ENCODE measurements at regions not wholly inside any gene's neighbourhood (a gene's known extent, or its start where the extent isn't known, plus 50 kb on each side); places are given as distances from the start of the nearest gene placed in this dataset.
"Not testable (repeated sequence)": the region's sequence is repeated elsewhere in the genome, so short reads cannot be mapped to it uniquely, and the experiment has no call there.

DNA sequence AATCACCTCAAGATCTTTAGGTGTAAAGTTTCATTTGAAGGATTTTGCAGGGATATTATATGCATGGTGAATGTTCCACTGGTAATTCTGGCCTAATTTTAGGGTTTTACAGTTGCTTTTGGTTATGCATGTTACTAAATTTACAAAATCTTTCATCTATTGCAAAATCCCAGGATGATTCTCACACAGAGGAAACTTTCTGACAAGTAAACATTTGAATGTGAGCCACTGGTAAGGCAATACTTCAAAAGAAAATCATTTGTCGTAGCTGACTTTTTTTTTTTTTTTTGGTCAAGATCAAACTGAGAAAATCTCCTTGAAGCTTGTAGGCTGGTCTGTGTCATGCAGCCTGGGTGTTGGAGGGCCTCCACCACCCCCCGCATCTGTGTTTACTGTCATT is 141.9 kb upstream of the EXOC2 start:
- no peak for DNase-seq

DNA sequence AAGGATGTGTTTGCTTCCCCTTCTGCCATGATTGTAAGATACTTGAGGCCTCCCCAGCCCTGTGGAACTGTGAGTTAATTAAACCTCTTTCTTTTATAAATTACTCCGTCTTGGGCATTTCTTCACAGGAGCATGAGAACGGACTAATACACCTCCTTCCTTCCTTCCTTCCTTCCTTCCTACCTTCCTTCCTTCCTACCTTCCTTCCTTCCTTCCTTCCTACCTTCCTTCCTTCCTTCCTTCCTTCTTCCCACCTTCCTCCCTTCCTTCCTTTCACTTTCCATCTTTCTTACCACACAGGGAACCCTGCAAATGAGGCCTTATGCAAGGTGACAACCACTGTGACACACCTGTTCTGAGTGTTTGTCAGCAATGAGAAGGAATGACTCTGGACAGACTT is 141.3 kb upstream of the EXOC2 start:
- no peak for DNase-seq

DNA sequence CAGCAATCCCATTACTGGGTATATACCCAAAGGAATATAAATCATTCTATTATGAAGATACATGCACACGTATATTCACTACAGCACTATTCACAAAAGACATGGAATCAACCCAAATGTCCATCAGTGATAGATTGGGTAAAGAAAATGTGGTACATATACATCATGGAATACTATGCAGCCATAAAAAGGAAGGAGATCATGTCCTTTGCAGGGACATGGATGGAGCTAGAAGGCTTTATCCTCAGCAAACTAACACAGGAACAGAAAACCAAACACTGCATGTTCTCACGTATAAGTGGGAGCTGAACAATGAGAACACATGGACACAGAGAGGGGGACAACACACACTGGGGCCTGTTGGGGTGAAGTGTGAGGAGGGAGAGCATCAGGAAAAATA is 139.9 kb upstream of the EXOC2 start:
- DNase-seq: not testable (repeated sequence)

DNA sequence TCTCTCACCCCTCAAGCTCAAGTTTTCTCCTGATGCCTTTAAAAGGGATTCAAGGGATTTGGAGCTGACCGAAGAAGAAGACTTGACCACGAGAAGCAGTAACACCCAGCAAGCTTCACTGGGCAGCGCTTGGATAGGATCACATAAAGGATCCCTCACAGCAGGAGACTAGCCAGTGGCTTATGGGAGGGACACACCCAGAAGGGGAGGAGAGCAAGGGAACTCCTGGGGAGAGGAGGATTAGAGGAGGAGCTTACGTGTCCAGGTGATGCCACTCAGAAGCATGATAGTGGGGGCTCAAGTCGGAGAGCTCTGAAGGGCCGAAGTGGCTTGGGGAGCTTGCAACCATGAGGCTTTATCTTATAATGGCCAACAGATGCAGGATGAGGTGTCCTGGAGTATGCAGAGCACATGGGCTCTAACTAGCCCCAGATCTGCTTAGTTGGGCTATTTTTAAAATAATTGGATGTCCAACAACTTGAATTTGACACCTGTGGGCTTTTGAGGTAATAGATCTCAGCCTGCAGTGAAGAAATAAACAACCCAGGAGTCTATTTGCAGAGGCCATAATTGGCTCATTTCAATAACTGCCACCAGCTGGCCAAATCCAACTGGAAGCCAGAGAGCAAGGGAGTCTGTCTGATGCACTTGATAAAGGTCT is 137.9 kb upstream of the EXOC2 start:
- DNase-seq: no peak

DNA sequence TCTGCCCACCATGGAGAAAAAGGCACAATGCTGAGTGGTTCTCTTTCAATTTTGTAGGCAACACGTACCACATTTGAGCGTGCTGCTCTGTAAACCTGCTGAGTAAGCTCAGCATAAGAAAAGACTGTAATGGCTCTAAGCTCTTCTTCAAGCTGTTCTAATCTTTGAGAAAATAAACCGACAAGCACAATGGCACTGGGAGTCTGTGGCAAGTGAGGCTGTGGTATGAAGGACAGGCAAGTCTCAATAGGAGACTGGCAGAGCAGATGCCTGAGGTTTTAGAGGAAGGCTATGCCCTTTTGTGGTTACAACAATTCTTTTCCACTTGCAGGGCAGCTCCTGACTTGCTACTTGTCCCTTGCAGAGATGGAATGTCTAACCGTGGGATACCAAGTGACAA is 136.7 kb upstream of the EXOC2 start:
- DNase-seq: no peak

DNA sequence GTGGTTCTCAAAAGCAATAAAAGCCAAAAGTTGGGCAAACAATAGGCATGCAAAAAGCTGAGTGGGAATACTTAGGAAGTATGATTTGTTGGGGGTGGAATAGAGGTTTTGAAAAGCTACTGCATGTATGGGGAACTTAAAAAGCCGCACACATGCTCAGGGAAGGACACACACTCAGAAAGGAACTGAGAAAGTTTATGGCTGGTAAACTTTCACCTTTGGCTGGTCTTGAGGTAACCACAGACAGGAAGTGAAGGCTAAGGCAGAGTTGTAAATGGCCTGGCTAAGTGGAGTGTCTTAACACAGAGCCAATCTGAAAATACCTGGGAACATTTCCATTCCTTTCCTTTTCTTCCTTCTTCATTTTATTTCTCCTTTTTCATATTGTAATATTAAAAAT is 134.5 kb upstream of the EXOC2 start:
- no peak for DNase-seq

DNA sequence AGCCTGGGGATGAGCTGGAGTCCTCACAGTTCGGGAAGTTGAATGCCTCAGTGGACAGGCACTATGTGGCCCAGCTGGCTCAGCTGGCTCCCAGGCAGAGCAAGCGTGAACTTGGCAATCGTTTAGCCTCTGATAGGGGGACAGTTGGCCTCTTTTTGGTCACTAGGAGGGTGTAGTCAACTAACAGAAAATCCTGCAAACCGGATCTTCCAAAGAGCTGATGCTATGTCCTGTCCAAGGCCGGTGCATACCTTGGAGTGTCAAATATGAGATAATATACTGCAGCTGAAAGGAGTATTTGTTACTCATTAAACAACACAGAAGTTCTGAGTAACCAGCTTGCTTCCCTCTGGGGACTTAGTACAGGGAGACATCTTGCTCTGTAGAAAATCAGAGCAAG is 126.2 kb upstream of the EXOC2 start:
- DNase-seq: no peak

DNA sequence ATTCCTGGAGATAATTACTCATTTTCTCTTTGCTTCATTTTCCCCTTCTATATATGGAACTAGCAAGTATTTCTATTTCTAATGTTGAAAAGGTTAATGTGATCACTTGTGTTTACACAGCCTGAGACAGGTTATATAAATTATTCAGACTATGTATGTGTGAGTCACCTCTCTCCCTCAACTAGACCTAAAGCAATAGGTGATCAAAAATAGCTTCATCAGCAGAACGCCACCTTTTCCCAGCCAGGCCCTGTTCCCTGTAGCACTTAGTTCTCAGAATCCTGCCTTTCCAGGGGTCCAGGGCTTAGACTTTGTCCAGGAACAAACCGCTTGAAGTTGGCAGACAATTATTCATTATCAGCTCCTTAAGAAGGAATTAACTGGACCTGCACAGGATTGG is 125.3 kb upstream of the EXOC2 start:
- no peak for DNase-seq

DNA sequence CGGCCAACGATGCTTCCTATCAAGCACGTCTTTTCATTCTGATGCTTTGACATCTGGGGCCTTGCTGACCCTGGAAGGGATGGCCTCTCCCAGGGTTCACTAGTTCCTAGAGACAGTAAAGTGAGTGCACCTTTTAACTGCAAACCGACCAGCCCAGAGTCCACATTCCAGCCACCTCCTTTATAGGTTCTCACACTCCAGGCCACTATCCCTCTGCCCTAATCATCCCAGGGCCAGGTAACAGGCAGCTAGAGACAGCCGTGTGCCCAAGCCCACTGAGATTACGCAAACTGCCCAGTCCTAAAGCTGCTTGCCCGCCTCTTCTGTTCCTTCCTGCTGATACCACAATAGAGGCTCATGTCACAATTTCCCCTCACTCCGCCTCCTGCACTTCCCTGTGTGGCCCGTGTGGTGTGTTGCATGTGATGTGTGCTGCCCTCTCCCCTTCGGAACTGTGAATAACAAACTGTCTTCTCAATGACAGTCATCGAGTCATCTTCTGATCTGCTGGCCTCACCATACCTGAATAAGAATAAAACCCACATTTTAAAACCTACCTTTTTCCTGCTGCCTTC is 123.7 kb upstream of the EXOC2 start:
- DNase-seq: no peak

DNA sequence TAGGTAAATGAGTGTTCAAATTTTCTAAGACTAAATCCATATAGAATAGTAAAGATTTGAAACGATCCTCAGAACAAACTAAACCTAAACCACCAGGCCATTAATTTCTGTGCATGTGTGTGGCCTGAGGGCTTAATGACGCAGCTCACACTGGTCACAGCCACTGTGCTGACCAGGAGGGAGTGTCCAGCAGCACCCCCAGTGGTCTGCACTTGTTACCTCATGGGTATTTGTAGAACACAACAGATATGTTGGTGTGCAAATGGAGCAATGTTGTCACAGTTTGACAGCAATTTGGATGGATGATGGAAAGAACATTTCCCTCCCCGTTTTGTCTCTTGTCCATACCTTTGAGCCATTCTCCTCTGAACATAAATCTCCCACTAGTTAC is 122.4 kb upstream of the EXOC2 start:
- no peak for DNase-seq

DNA sequence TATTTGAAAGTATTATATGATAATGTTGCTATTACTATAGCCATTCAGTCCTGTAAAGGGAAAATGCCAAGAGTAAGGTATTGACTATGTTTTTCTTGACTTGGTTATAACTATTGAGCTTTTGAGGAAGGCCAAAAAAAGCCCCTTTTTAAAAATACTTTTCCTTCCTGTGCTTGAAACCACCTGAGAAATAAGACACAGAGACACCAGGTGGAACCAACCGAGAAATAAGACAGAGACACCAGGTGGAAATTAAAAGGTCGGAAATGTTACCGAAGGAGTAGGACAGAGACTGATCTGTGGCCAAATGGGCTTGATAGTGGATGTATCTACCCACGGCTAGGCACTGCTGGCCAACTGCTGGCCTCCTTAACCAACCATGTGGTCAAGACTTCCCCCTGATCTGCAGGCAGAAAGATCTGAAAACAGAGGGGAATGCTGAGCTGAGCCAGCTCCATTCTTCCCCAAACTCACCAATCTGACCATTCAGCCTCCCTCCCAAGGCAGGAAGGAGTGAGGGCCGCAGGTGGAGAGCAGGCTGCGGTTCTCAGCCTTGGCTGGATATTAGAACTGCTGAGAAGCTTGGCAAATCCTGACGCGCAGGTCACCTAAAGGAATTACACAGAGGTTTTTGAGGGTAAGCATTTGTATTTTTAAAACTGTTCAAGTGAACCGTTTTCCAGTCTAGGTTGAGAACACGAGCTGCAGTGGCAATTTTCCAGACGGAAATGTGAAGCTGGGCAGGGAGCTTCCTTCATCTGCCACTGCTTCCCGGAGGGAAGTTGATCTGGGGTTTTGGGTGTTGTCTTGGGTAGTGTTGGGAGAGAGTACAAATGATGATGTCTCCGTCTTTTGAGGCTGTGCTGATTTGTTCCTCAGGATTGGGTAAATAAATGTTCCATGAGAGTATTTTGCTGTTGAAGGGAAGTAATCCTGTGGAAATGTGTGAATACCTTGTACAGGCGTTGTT is 121.7 kb upstream of the EXOC2 start:
- no peak for DNase-seq

DNA sequence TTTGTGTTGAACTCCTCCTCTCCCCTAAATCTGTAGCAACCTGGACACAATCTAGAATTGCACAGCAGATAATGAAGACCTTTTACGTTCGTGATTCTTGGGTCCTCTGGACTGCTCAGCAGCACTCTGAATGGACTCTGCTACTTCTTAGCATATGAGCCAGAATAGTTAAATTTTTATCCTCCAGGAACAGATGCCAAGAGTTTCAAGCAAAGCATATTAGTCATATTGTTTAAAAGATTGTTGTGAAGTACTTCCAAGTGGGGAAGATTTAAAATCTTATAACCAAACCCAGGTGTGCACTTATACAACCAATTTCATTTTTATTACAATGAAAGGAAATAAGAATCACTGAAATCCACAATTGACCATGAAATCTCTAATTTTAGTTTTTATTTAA is 118.9 kb upstream of the EXOC2 start:
- DNase-seq: no peak

DNA sequence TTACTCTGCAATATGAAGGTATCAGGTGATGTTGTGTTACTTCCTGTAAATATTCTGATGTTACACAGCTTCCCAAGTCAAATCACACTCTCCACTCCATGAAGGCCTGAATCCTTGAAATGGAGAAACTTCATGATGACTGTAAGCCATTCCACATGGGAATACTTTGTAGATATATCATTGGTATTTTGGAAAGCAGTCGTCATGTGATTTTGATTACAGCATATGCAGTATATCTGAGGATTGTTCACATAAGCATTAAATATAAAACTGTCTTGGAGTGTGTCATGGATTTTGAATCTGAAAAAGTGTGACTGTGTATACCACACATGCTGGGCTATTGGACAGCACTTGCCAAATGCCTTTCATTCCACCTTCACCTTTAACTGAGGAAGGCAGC is 118.3 kb upstream of the EXOC2 start:
- DNase-seq: no peak

DNA sequence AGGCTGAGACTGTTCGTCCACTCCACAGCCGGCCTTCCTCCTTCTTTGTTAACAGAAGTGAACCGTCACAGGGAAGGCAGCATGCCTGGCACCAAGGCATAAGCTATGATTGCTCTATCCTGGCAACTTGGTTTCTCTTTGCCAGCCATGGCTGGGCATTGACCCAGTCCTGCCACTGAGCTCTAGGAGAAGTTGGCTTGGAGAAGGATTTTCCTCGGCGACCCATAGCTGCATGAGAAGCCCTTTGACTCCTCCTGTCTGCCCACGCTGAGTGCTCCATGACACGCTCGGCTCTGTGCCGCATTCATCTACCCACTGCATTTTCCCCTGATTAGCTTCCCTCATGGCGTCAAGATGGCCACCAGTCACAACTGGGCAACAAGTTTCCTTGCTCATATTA is 111.8 kb upstream of the EXOC2 start:
- no peak for DNase-seq

DNA sequence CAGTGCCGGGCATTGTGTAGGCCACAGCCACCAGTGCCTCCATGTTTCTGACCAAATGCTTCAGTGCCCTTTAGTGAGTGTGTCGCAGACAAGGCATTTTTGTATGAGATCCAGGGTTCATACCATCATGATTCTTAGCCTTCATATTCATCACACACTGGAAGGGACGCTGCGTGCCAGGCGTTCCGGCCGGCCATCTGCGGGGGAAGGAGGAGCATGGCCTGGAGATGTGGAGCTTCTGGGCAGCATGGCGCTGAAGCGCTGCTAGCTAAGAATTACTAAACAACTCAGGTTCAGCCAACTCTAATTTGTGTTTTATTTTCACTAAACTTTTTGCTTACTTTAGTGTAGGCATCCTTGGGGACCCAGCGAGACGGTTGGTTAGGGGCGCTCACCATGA is 111.4 kb upstream of the EXOC2 start:
- DNase-seq: no peak

DNA sequence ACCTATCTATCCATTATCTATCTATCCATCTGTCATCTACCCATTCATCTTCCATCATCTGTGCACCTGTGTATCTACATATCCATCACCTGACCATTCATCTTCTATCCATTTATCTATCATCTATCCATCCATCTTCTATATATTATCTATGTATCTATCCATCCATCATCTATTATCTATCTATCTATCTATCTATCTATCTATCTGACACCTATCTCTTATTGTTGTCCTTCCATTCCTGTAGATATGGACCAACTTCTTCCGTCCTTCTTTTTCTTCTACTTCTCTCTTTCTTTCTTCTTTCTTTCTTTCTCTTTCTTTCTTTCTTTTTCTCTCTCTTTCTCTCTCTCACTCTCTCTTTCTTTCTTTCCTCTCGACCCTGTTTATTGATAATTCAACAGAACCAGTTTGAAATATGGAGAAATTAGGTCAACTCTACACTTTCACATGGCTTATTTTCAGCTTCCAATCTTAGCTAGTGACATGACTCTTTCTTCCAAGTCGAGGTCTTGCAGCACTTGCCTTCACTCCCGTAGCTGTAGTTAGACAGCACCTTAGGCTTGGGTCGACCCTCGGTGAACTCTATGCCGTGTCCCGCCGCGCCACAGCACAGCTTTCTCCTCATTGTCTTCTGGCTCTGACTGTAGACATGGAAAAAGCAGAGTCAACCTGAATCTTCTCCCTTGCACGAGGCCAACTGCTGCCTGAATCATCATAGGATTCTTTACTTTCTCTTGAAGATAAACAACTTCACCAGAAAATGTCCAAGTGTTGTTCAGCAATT is 110.4 kb upstream of the EXOC2 start:
- no peak for DNase-seq

DNA sequence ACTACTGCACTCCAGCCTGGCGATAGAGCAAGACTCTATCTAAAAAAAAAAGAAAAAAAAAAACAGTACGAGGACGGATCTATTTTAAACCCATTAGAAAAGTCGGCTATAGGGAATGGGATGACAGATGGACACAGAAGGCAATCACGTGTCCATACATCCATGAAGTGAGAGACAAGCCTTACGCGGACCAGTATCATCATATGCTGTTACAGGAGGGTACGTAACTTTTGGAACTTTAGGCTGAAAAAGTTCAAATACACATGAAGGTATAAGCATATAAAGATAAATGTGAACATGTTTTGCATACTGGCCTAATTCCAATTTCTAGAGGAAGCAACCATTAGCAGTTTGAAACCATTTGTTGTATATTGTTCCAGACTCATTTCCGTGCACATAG is 109.8 kb upstream of the EXOC2 start:
- DNase-seq: no peak

DNA sequence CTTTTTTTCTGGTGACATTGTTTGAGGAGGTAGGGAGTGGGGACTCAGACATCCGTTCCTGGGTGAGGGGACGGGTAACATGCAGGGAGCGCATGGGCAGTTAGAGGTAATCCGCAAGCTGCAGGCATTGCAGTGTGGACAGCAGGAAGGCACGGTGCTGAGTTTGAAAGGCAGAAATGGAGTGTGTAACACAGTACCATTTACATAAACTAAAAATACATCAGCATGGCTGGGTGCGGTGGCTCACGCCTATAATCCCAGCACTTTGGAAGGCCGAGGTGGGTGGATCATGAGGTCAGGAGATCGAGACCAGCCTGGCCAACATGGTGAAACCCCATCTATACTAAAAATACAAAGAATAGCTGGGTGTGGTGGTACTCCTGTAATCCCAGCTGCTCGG is 109.3 kb upstream of the EXOC2 start:
- DNase-seq: not testable (repeated sequence)

DNA sequence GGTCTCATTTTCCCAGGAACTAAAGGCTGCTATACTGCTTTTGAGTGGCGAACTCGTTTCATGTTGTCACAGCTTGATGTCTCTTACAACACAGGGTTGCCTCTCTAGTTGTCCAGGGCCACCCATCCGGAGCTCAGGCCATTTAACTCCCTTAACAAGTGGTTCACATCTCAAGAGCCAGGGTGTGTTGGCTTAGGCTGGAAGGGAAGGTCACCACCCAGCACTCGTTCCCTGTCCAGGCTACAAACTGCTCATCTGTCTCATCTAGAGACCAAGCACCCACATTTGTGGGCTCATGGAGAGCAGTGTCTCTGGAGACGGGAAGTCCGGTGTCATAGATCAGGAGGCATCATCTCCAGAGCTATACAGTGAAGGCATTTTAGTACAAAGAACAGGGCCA is 106.8 kb upstream of the EXOC2 start:
- no peak for DNase-seq

DNA sequence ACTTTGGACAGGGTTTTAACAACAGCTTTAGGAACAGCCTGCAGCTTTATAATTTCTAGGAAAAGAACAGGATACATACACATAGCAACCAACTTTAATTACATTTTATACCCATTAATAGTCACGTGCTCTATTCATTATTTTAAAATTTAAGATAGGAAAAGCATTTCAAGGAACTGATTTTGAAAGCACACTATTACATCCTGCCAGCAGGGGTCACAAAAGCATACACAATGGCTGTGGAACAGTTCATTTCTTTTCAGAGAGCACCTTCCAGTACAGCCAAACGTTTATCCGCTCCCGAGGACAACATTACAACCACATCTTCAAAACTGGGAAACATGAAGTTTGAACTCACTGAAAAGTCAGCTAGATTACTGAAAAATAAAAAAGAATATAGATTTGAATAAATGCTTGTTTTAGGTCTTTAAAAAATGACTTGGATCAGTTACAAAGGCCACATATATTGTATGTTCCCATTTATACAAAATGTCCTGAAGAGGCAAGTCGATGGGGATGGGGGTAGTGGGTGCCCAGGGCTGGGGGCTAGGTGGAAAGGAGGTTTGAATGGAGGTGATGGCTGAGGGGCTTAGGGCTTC is 104.6 kb upstream of the EXOC2 start:
- DNase-seq: peak; percentile 14

DNA sequence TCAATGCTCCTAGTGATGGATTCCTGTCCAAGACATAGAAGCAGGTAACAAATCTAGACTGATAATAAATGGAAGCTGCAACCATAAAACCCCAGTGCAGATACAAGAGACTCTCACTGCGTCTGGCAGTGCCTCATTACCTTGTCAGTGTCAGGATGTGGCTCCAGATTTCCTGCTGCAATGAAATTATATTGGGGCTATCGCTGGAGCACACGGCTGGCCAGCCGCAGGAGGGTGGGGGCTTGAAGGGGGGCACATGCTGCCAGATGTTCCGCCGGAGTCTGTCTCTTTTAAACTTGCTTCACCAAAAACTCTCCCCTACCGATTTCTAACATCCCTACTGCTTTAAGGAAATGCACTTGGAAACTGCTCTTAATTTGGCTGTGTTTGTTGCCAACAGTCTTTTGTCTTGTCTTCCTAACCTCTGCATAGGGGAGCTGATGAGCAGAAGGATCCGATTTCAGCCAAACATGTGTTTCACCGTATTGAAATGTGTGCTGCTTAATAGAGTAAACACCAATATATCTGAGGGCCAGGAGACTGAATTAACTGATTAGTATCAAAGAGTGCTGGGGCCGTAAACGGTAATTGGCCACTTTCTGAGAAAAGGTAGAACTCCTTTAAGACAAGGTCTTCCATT is 102.2 kb upstream of the EXOC2 start:
- DNase-seq: no peak

DNA sequence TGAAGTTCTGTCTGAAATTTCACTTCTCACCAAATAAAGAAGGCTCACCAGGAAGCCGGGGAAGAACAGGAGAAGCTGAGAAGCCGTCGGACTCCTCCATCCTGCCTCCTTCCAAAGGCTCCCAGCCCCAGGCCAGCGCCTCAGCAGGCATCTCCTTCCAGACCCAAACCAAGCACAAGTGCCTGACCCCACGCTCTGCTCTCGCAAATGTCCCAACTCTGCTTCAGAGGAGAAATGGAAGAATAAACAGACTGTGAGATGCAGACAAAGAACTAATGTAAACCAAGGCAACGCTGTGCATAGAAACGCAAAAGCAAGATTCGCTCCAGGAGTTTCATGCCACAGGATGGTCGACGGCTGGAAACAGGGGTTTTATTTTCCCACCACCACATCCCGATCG is 100.3 kb upstream of the EXOC2 start:
- DNase-seq: no peak
